Loucy (cell line): ENCODE measurements at regions not wholly inside any gene's neighbourhood (a gene's known extent, or its start where the extent isn't known, plus 50 kb on each side); places are given as distances from the start of the nearest gene placed in this dataset.

Source experiments
- H2AFZ ChIP-seq: fragments of 200-600 bp; sonication (generic); 2 replicates; pipeline ENCODE4 v1.6.0; 2016; ENCODE audit warnings: antibody characterized with exemption, mild to moderate bottlenecking, low read length, moderate library complexity
- H3F3A ChIP-seq: fragments of 200-600 bp; 2 replicates; pipeline ENCODE4 v1.6.0; 2016; ENCODE audit warnings: antibody characterized with exemption, low read depth, mild to moderate bottlenecking
- H3K27me3 ChIP-seq: fragments of 200-600 bp; sonication (generic); 2 replicates; pipeline ENCODE4 v1.6.1; 2014; ENCODE audit warnings: low read length, mild to moderate bottlenecking; ENCODE audit not compliant: insufficient read depth, poor library complexity, severe bottlenecking
- H3K36me3 ChIP-seq: fragments of 200-600 bp; sonication (generic); 2 replicates; pipeline ENCODE4 v1.6.1; 2016; ENCODE audit warnings: low read length; ENCODE audit not compliant: insufficient read depth
- H3K4me1 ChIP-seq: fragments of 200-600 bp; sonication (generic); 2 replicates; pipeline ENCODE4 v1.5.1; 2014; ENCODE audit warnings: low read length, mild to moderate bottlenecking; ENCODE audit not compliant: insufficient read depth, poor library complexity, severe bottlenecking
- H3K4me2 ChIP-seq: fragments of 200-600 bp; sonication (generic); 2 replicates; pipeline ENCODE4 v1.6.0; 2014; ENCODE audit warnings: antibody characterized with exemption, low read length, low read depth, mild to moderate bottlenecking; ENCODE audit not compliant: poor library complexity, severe bottlenecking
- H3K4me3 ChIP-seq: fragments of 200-600 bp; sonication (generic); 2 replicates; pipeline ENCODE4 v1.5.1; 2014; ENCODE audit warnings: low read length, mild to moderate bottlenecking, mixed read lengths; ENCODE audit not compliant: poor library complexity, severe bottlenecking
- H3K79me2 ChIP-seq: fragments of 200-600 bp; sonication (generic); 2 replicates; pipeline ENCODE4 v1.6.1; 2014; ENCODE audit warnings: low read length; ENCODE audit not compliant: insufficient read depth
- H3K9ac ChIP-seq: fragments of 200-600 bp; sonication (generic); 2 replicates; pipeline ENCODE4 v1.6.0; 2014; ENCODE audit warnings: mild to moderate bottlenecking, low read depth, low read length, moderate library complexity; ENCODE audit not compliant: poor library complexity, severe bottlenecking
- H3K9me2 ChIP-seq: fragments of 200-600 bp; sonication (generic); replicated peaks from 2 replicates; pipeline ENCODE4 v1.6.1; 2016; ENCODE audit warnings: low read depth, low read length, mixed read lengths
- H3K9me3 ChIP-seq: fragments of 200-600 bp; sonication (generic); 2 replicates; pipeline ENCODE4 v1.6.1; 2014; ENCODE audit warnings: mild to moderate bottlenecking, antibody characterized with exemption, low read length, low read depth; ENCODE audit not compliant: insufficient read depth
- H4K20me1 ChIP-seq: fragments of 200-600 bp; sonication (generic); 2 replicates; pipeline ENCODE4 v1.6.0; 2014; ENCODE audit warnings: antibody characterized with exemption, low read length, mild to moderate bottlenecking; ENCODE audit not compliant: insufficient read depth, poor library complexity, severe bottlenecking
- EZH2phosphoT487 ChIP-seq: fragments of 200-600 bp; IDR thresholded peaks from 2 replicates; pipeline ENCODE4 v1.6.1; 2018; ENCODE audit warnings: antibody characterized with exemption, mild to moderate bottlenecking, moderate library complexity, borderline replicate concordance
- TF ChIP-seq, protein P1 (sequence below): fragments of 200-600 bp; sonication (generic); conservative IDR thresholded peaks from 2 replicates; pipeline ENCODE4 v1.5.1; 2014; ENCODE audit warnings: mild to moderate bottlenecking, antibody characterized with exemption, low read length

DNA sequence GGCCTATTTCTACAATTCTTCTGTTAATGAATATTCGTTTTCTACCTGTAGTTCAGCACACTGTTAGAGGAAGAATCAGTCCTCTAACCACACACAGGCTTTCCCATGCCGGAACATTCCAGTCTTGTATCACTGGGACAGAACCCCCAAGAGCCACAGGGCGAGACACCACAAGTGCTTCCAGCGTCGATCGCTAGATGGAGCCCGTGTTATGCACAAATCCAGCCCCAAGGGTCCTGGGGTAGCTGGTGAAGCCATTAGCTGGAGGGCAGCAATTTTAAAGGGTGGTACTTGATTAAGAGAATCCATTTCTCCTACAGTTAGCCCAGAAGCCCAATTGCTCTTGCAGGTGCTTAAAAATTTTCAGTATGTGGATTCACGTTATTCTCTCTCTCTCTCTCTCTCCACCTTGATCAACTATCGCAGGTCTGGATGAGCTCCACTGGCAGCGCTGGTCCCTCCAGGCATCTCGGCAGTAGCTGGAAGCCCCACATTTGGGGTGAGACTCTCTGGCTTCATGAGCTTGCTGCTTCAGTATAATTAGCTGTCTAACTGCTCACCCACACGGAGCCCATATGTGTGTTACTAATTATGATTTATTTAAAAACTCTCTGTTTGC, 148.2 kb upstream of the SNX19 start:
- no peak for TF ChIP-seq EZH2phosphoT487
- TF ChIP-seq, protein P1, sequence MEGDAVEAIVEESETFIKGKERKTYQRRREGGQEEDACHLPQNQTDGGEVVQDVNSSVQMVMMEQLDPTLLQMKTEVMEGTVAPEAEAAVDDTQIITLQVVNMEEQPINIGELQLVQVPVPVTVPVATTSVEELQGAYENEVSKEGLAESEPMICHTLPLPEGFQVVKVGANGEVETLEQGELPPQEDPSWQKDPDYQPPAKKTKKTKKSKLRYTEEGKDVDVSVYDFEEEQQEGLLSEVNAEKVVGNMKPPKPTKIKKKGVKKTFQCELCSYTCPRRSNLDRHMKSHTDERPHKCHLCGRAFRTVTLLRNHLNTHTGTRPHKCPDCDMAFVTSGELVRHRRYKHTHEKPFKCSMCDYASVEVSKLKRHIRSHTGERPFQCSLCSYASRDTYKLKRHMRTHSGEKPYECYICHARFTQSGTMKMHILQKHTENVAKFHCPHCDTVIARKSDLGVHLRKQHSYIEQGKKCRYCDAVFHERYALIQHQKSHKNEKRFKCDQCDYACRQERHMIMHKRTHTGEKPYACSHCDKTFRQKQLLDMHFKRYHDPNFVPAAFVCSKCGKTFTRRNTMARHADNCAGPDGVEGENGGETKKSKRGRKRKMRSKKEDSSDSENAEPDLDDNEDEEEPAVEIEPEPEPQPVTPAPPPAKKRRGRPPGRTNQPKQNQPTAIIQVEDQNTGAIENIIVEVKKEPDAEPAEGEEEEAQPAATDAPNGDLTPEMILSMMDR: peak; percentile 98
- Histone ChIP-seq H3K27me3 (no peaks in the 10 kb centered on the region), H2AFZ (no peak overlapping the region)

DNA sequence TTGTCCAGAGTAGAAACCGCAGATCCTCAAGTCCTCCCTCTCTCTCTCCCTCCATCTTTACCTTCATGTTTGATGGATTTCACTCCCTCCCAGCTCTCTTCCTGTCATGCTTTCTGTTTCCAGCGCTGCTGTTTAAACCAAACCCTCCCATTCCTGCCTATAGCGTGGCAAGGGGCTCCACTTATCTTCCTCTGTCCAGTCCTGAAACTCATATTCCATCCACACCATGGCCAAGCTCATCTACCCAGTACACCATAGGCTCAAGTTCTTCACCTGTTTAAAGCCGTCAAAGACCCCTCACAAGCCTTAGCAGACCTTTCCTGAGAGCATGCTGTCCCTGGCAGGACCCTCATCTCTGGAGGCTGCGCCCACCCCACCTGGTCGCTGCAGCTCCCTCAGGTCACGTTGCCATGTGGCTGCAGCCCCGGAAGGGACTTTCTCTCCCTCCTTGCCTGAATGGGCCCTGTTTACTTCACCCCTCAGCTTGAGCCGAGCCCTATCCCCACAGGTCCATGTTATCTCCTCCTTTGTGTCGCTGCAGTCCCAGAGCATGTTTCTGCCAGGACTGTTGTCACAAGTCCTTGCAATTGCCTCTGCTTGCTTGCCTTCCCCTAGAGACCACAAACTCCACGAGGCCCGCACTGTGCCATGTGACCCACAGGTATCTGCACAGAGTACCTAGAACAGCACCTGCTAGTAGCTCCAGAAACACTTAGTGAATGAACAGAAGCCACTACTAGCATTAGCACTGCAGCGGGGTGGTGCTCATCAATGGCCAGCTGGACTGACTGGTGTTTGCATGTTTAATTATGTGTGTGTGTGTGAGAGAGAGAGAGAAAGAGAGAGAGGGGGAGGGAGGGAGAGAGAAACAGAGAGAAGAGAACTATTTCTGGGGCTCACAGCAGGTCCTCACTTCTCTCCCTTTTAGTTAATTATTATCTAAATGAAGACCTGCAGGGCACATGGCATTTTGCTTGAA, 149.4 kb upstream of the SNX19 start:
- Histone ChIP-seq H3K79me2 (no peaks in the 10 kb centered on the region), H3F3A (no peaks in the 10 kb centered on the region), H3K9ac (no peak overlapping the region), H3K4me3 (no peak overlapping the region), H2AFZ (no peak overlapping the region), H3K9me3 (no peaks in the 10 kb centered on the region), H3K9me2 (no peaks in the 10 kb centered on the region), H3K27me3 (no peaks in the 10 kb centered on the region), H3K4me2 (no peak overlapping the region), H3K36me3 (no peaks in the 10 kb centered on the region), H4K20me1 (no peaks in the 10 kb centered on the region), H3K4me1 (no peaks in the 10 kb centered on the region)
- no peak for TF ChIP-seq EZH2phosphoT487
- TF ChIP-seq, protein P1: no peak

More for the DNA sequence above, 148.2 kb upstream of the SNX19 start:
- no peaks in the 10 kb centered on the region for H3K36me3 ChIP-seq
- no peaks in the 10 kb centered on the region for H3K9me2 ChIP-seq
- H4K20me1 ChIP-seq: no peaks in the 10 kb centered on the region
- H3F3A ChIP-seq: no peaks in the 10 kb centered on the region
- no peaks in the 10 kb centered on the region for H3K79me2 ChIP-seq
- H3K4me1 ChIP-seq: no peaks in the 10 kb centered on the region
- no peak overlapping the region for H3K4me3 ChIP-seq
- no peaks in the 10 kb centered on the region for H3K9me3 ChIP-seq
- H3K4me2 ChIP-seq: no peak overlapping the region
- H3K9ac ChIP-seq: no peak overlapping the region

DNA sequence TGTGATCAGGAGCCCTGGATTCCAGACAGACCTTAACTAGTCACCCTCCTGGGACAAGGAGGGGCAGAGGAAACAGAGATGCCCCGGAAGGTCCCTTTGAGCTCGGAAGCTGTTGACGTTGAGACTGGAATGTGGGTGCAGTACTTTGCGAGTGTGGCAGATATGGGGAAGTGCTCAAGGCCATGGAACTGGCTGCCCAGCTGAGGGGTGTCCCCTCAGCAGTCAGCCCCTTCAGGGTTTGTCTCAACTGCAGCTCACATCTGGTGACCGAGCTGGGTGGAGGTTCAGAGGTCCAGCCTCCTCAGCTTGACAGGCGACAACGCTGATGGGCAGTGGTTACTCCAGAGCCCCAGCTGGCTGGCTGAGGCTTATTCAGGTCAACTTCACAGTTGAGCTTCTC, 150.3 kb upstream of the SNX19 start:
- Histone ChIP-seq H3K4me3 (no peak overlapping the region), H3K9me2 (no peaks in the 10 kb centered on the region), H4K20me1 (no peaks in the 10 kb centered on the region), H3K4me1 (no peaks in the 10 kb centered on the region), H3K4me2 (no peak overlapping the region), H3K9me3 (no peaks in the 10 kb centered on the region), H3K9ac (no peak overlapping the region), H3K27me3 (no peaks in the 10 kb centered on the region), H3K36me3 (no peaks in the 10 kb centered on the region), H3K79me2 (no peaks in the 10 kb centered on the region), H3F3A (no peaks in the 10 kb centered on the region), H2AFZ (no peak overlapping the region)
- TF ChIP-seq EZH2phosphoT487: no peak
- TF ChIP-seq, protein P1: no peak
